Right atrium auricular region (tissue), 2 donors: ENCODE measurements at regions not wholly inside any gene's neighbourhood (a gene's known extent, or its start where the extent isn't known, plus 50 kb on each side); places are given as distances from the start of the nearest gene placed in this dataset.

ENCODE experiments used
- DNase-seq: peaks from one replicate; pipeline ENCODE4 v3.0.0-alpha.2; 2019; ENCODE audit warnings: low spot score
- H3K27ac ChIP-seq, 2 donors: fragments of 200-600 bp; sonication (generic); 1 replicate in 1 of 2; 2 replicates in 1 of 2; pipeline ENCODE4 v1.5.1; 2016 to 2019
- H3K27me3 ChIP-seq, 2 donors: fragments of 200-600 bp; sonication (generic); one replicate each; pipeline versions ENCODE4 v1.5.1 to v1.6.0; 2017 to 2019
- H3K36me3 ChIP-seq: fragments of 200-600 bp; sonication (generic); one replicate; pipeline ENCODE4 v1.5.1; 2016
- H3K4me1 ChIP-seq, 2 donors: fragments of 200-600 bp; sonication (generic); one replicate each; pipeline versions ENCODE4 v1.5.1 to v1.6.0; 2017 to 2019
- H3K4me3 ChIP-seq, 2 donors: fragments of 200-600 bp; sonication (generic); 1 replicate in 1 of 2; 2 replicates in 1 of 2; pipeline ENCODE4 v1.5.1; 2017 to 2019; ENCODE audit warnings: mild to moderate bottlenecking in 1 of 2, moderate library complexity in 1 of 2
- H3K9me3 ChIP-seq, 2 donors: fragments of 200-600 bp; sonication (generic); one replicate each; pipeline ENCODE4 v1.5.1; 2019
- CTCF ChIP-seq, 2 donors: fragments of 200-600 bp; sonication (generic); IDR thresholded peaks; one replicate each; pipeline ENCODE4 v1.5.1; 2019; ENCODE audit warnings: antibody characterized with exemption in 2 of 2

GRCh38 chr13:23506071-23506806 is 64.0 kb upstream of the TNFRSF19 start:
- no peak for TF ChIP-seq CTCF (IDR thresholded peaks at IDR 0.05)

GRCh38 chr13:23506807-23507291 is 63.4 kb upstream of the TNFRSF19 start:
- H3K27me3 ChIP-seq: no peaks in the 10 kb centered on the region
- H3K9me3 ChIP-seq: no peaks in the 10 kb centered on the region
- peak overlapping the region; percentile 71 to 83 for H3K27ac ChIP-seq
- no peak overlapping the region for H3K4me3 ChIP-seq
- DNase-seq: no peak
- peaks cover 0 to 47% of the 10 kb centered on the region in 2 donors for H3K4me1 ChIP-seq
- no peaks in the 10 kb centered on the region for H3K36me3 ChIP-seq
- TF ChIP-seq CTCF (IDR thresholded peaks at IDR 0.05): no peak

More at GRCh38 chr13:23506071-23506806, 64.0 kb upstream of the TNFRSF19 start:
- DNase-seq: no peak
- Histone ChIP-seq H3K27ac (peak overlapping the region; percentile 71 to 83), H3K36me3 (no peaks in the 10 kb centered on the region), H3K4me1 (peaks cover 0 to 44% of the 10 kb centered on the region in 2 donors), H3K27me3 (no peaks in the 10 kb centered on the region), H3K4me3 (no peak overlapping the region), H3K9me3 (no peaks in the 10 kb centered on the region)

- H3K4me1 ChIP-seq: peaks cover 0 to 52% of the 10 kb centered on the region in 2 donors
- no peak for TF ChIP-seq CTCF (IDR thresholded peaks at IDR 0.05)
- H3K36me3 ChIP-seq: no peaks in the 10 kb centered on the region
- no peaks in the 10 kb centered on the region for H3K27me3 ChIP-seq
- H3K9me3 ChIP-seq: no peaks in the 10 kb centered on the region
- no peak overlapping the region for H3K4me3 ChIP-seq
- H3K27ac ChIP-seq: peak overlapping the region; percentile 18 to 61
- no peak for DNase-seq
These were observed 60.2 kb upstream of the TNFRSF19 start for GRCh38 chr13:23509781-23510543.

- Histone ChIP-seq H3K27me3 (no peaks in the 10 kb centered on the region), H3K4me1 (peaks cover 0 to 47% of the 10 kb centered on the region in 2 donors), H3K27ac (peak overlapping the region; percentile 18 to 61), H3K9me3 (no peaks in the 10 kb centered on the region), H3K36me3 (no peaks in the 10 kb centered on the region), H3K4me3 (no peak overlapping the region)
- no peak for DNase-seq
- no peak for TF ChIP-seq CTCF (IDR thresholded peaks at IDR 0.05)
These were observed 59.7 kb upstream of the TNFRSF19 start for GRCh38 chr13:23510544-23510916.

- Histone ChIP-seq H3K36me3 (no peaks in the 10 kb centered on the region), H3K4me1 (peaks cover 0 to 43% of the 10 kb centered on the region in 2 donors), H3K4me3 (no peak overlapping the region), H3K27ac (peak overlapping the region; percentile 18 to 61), H3K27me3 (no peaks in the 10 kb centered on the region), H3K9me3 (no peaks in the 10 kb centered on the region)
- TF ChIP-seq CTCF (IDR thresholded peaks at IDR 0.05): peak; percentile 29 to 46
- DNase-seq: no peak
These were observed 59.1 kb upstream of the TNFRSF19 start for GRCh38 chr13:23510979-23511735.
